ENCODE measurements at regions not wholly inside any gene's neighbourhood (a gene's known extent, or its start where the extent isn't known, plus 50 kb on each side); places are given as distances from the start of the nearest gene placed in this dataset.

- Mint-ChIP-seq H3K27me3 (ENCODE audit: low read depth in 3 of 3) (no peaks in the 10 kb centered on the region), H3K4me1 (no peaks in the 10 kb centered on the region), H3K36me3 (no peaks in the 10 kb centered on the region), H3K9me3 (peaks cover 3 to 28% (median 3%) of the 10 kb centered on the region in 6 donors), H3K27ac (no peak overlapping the region), H3K4me3 (no peak overlapping the region)
- no peak for DNase-seq
Measured at GRCh38 chr4:130141651-130142050, 1045.7 kb downstream of the C4orf33 start.

DNA sequence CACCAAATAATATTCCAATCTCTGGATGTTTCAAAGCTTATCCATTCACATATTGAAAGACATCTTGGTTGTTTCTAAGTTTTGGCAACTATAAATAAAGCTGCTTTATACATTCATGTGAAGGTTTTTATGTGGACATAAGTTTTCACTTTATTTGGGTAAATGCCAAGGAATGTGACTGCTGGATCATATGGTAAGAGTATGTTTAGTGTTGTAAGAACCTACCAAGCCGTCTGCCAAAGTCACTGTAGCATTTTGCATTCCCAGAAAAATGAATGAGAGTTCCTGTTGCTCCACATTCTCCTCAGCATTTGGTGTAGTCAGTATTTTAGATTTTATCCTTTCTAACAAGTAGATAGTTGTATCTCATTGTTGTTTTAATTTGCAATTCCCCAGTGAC, 1047.7 kb downstream of the C4orf33 start:
- no peak for DNase-seq
- H3K27ac Mint-ChIP-seq: no peak overlapping the region
- H3K36me3 Mint-ChIP-seq: no peaks in the 10 kb centered on the region
- H3K9me3 Mint-ChIP-seq: peaks cover 2 to 28% (median 8%) of the 10 kb centered on the region in 6 donors
- H3K4me1 Mint-ChIP-seq: no peaks in the 10 kb centered on the region
- H3K4me3 Mint-ChIP-seq: no peak overlapping the region
- no peaks in the 10 kb centered on the region for H3K27me3 Mint-ChIP-seq (ENCODE audit: low read depth in 3 of 3)

DNA sequence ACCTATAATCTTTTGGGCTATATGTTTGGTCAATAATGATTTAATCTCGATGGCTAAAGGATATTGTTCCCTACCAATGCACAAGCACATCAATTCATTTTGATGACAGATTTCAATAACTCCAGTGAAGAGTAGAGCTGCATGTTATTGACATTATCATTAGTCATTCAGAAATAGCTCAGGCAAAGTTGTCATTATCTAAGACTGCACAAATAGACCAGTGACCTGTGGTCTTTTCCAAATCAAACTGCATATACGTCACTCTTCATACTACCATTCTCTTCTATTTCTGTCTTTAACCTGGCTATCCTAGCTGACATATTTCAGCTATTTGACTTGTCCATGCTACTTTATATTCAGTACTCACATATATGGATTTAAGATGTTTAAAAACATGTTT, 1050.8 kb downstream of the C4orf33 start:
- no peak for DNase-seq
- no peaks in the 10 kb centered on the region for H3K4me1 Mint-ChIP-seq
- peaks cover 5 to 38% (median 14%) of the 10 kb centered on the region in 6 donors for H3K9me3 Mint-ChIP-seq
- H3K36me3 Mint-ChIP-seq: no peaks in the 10 kb centered on the region
- H3K27me3 Mint-ChIP-seq (ENCODE audit: low read depth in 3 of 3): peaks cover 0 to 1% (median 0%) of the 10 kb centered on the region in 3 donors
- no peak overlapping the region for H3K4me3 Mint-ChIP-seq
- H3K27ac Mint-ChIP-seq: no peak overlapping the region

GRCh38 chr4:130147641-130148040, 1051.7 kb downstream of the C4orf33 start:
- Mint-ChIP-seq H3K4me1 (no peaks in the 10 kb centered on the region), H3K9me3 (peaks cover 7 to 33% (median 12%) of the 10 kb centered on the region in 6 donors), H3K4me3 (no peak overlapping the region), H3K27me3 (ENCODE audit: low read depth in 3 of 3) (peaks cover 0 to 1% (median 0%) of the 10 kb centered on the region in 3 donors), H3K36me3 (no peaks in the 10 kb centered on the region), H3K27ac (no peak overlapping the region)
- DNase-seq: no peak

DNA sequence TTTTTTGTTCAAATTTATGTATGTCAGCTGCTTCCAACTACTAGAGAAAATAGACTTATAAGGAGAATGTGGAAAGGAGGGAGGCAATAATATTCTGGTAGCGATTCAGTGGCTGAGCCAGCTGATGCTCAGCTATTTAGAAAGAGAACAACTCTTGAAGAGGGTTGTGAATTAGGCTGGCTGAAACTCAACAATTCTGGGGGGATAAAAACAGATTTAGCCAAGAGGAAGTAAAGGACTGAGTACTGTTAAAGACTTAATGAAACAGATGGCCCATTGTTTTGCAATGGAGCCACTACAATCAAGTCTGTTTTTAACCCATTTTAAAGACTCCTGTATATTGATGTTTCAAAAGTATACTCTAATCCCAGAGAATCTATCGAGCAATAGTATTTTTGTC, 1058.9 kb downstream of the C4orf33 start:
- H3K36me3 Mint-ChIP-seq: peaks cover 0 to 4% (median 0%) of the 10 kb centered on the region in 3 donors
- DNase-seq: no peak
- no peak overlapping the region for H3K27ac Mint-ChIP-seq
- no peaks in the 10 kb centered on the region for H3K27me3 Mint-ChIP-seq (ENCODE audit: low read depth in 3 of 3)
- no peaks in the 10 kb centered on the region for H3K4me1 Mint-ChIP-seq
- H3K4me3 Mint-ChIP-seq: no peak overlapping the region
- peaks cover 4 to 34% (median 20%) of the 10 kb centered on the region in 6 donors for H3K9me3 Mint-ChIP-seq

DNA sequence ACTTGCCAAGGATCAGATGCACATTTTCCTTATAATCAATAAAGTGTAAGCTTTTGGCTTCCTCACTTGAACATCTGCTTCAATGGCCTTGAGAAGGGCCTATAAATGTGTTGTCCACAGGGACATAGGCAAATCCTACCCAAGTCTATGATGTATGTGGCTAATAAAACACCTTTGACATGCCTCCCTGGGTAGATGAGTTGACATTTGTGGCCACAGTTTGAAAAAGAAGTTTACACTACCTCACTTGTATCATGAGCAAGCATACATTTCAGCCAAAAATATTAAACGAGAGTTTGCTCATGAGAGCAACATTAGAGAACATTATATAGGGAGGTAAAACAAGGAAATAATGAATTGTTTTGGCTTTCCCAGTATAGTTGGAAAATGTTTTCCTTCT, 1067.7 kb downstream of the C4orf33 start:
- H3K27ac Mint-ChIP-seq: no peak overlapping the region
- H3K4me1 Mint-ChIP-seq: no peaks in the 10 kb centered on the region
- peaks cover 0 to 2% (median 0%) of the 10 kb centered on the region in 3 donors for H3K27me3 Mint-ChIP-seq (ENCODE audit: low read depth in 3 of 3)
- H3K4me3 Mint-ChIP-seq: no peak overlapping the region
- DNase-seq: no peak
- no peaks in the 10 kb centered on the region for H3K36me3 Mint-ChIP-seq
- H3K9me3 Mint-ChIP-seq: peaks cover 12 to 36% (median 20%) of the 10 kb centered on the region in 6 donors

GRCh38 chr4:130165381-130165780, 1069.4 kb downstream of the C4orf33 start:
- H3K36me3 Mint-ChIP-seq: no peaks in the 10 kb centered on the region
- H3K27me3 Mint-ChIP-seq (ENCODE audit: low read depth in 3 of 3): peaks cover 0 to 2% (median 0%) of the 10 kb centered on the region in 3 donors
- H3K27ac Mint-ChIP-seq: no peak overlapping the region
- peaks cover 4 to 31% (median 16%) of the 10 kb centered on the region in 6 donors for H3K9me3 Mint-ChIP-seq
- no peaks in the 10 kb centered on the region for H3K4me1 Mint-ChIP-seq
- H3K4me3 Mint-ChIP-seq: no peak overlapping the region
- DNase-seq: no peak

GRCh38 chr4:130172156-130172555, 1076.2 kb downstream of the C4orf33 start:
- H3K4me3 Mint-ChIP-seq: no peak overlapping the region

DNA sequence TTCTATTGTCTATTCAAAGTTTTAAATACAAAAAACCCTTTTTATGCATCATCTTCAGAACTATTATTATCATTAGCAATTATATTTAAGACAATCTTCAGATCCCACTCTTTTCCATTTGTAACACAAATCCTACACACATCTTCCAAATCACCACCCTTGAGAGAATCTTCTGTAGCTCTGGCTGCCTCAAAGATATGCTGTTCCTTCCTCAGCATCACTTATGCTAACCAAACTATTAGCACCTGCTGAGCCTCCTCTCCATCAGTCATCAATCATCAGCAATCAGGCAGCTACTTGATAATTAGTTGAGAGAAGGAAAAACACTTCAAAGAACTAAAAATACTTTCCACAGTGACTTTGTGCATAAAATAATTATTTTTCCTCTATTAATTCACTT, 1082.2 kb downstream of the C4orf33 start:
- Mint-ChIP-seq H3K36me3 (no peaks in the 10 kb centered on the region), H3K4me1 (no peaks in the 10 kb centered on the region), H3K9me3 (peaks cover 4 to 13% (median 9%) of the 10 kb centered on the region in 6 donors), H3K27me3 (ENCODE audit: low read depth in 3 of 3) (no peaks in the 10 kb centered on the region), H3K27ac (no peak overlapping the region), H3K4me3 (no peak overlapping the region)
- no peak for DNase-seq

More at GRCh38 chr4:130172156-130172555, 1076.2 kb downstream of the C4orf33 start:
- Mint-ChIP-seq H3K36me3 (no peaks in the 10 kb centered on the region), H3K4me1 (no peaks in the 10 kb centered on the region), H3K9me3 (peaks cover 4 to 21% (median 12%) of the 10 kb centered on the region in 6 donors), H3K27ac (no peak overlapping the region), H3K27me3 (ENCODE audit: low read depth in 3 of 3) (no peaks in the 10 kb centered on the region)
- no peak for DNase-seq

DNA sequence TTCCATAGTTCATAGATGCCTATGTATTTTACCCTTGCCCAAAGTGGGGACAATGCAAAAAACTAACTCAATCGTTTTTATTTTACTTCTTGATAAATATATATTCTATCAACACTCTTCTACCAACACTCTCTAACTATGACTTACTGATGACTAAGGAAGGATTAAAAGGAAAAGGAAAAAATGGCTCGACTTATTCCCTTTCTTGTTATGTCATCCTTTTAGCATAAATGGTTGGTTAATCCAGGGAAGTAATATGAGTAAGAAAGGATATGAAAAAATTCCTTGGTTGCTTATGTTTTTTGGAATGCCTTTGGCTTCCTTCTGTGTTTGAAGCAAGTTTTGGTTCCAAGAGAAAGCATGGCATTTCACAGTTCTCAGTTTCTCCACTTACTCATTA, 1087.1 kb downstream of the C4orf33 start:
- peaks cover 3 to 19% (median 12%) of the 10 kb centered on the region in 6 donors for H3K9me3 Mint-ChIP-seq
- no peaks in the 10 kb centered on the region for H3K36me3 Mint-ChIP-seq
- H3K4me1 Mint-ChIP-seq: no peaks in the 10 kb centered on the region
- no peak overlapping the region for H3K27ac Mint-ChIP-seq
- H3K4me3 Mint-ChIP-seq: no peak overlapping the region
- peaks cover 0 to 1% (median 0%) of the 10 kb centered on the region in 3 donors for H3K27me3 Mint-ChIP-seq (ENCODE audit: low read depth in 3 of 3)
- no peak for DNase-seq

- Mint-ChIP-seq H3K36me3 (no peaks in the 10 kb centered on the region), H3K4me3 (no peak overlapping the region), H3K27ac (no peak overlapping the region), H3K27me3 (ENCODE audit: low read depth in 3 of 3) (peaks cover 0 to 1% (median 0%) of the 10 kb centered on the region in 3 donors), H3K4me1 (no peaks in the 10 kb centered on the region), H3K9me3 (peaks cover 2 to 17% (median 14%) of the 10 kb centered on the region in 6 donors)
- no peak for DNase-seq
Measured at GRCh38 chr4:130183766-130184165, 1087.8 kb downstream of the C4orf33 start.

DNA sequence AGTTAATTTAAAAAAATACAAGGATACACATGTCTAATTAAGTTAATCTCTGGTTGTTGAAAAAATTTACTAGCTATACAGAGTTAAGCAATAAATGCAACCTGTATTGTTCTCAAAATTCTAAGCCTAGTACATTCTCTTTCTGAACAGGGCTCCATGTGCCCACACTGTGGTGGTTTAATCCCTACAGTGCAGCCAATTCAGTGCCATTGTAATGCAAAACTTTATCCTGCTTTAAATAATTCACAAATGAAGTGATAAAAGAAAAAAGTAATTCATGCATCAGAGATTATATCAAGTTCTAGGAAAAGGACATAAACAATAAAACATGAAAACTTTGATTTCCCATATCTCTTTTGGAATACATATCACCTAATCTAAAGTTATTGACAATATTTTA, 1089.2 kb downstream of the C4orf33 start:
- Mint-ChIP-seq H3K27me3 (ENCODE audit: low read depth in 3 of 3) (peaks cover 0 to 1% (median 0%) of the 10 kb centered on the region in 3 donors), H3K4me1 (no peaks in the 10 kb centered on the region), H3K36me3 (no peaks in the 10 kb centered on the region), H3K27ac (no peak overlapping the region), H3K9me3 (peaks cover 0 to 21% (median 13%) of the 10 kb centered on the region in 6 donors), H3K4me3 (no peak overlapping the region)
- no peak for DNase-seq

DNA sequence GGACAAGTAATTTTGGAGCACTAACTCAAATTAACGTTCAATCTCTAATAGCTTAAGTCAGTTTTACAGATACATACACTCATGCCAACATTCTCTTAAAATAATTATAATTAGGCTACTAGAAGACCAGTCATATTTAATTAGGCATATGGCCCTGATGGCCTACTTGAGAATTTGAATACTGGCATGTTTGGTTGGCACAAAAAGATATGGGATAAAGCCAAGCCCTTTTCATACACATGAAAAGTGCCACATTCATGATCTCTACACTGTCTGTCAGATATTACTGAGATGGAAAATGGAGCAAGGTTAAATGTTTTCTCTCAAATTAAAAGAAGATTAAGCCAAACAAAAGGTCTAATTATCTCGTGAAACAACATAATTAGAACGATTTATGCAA, 1091.0 kb downstream of the C4orf33 start:
- Mint-ChIP-seq H3K27ac (no peak overlapping the region), H3K36me3 (no peaks in the 10 kb centered on the region), H3K9me3 (peaks cover 2 to 33% (median 16%) of the 10 kb centered on the region in 6 donors), H3K4me1 (no peaks in the 10 kb centered on the region), H3K27me3 (ENCODE audit: low read depth in 3 of 3) (peaks cover 0 to 1% (median 0%) of the 10 kb centered on the region in 3 donors), H3K4me3 (no peak overlapping the region)
- no peak for DNase-seq

GRCh38 chr4:130187587-130187986, 1091.6 kb downstream of the C4orf33 start:
- peaks cover under 1 to 40% (median 20%) of the 10 kb centered on the region in 6 donors for H3K9me3 Mint-ChIP-seq
- H3K27me3 Mint-ChIP-seq (ENCODE audit: low read depth in 3 of 3): peaks cover 0 to 1% (median 0%) of the 10 kb centered on the region in 3 donors
- no peak for DNase-seq
- no peak overlapping the region for H3K27ac Mint-ChIP-seq
- no peaks in the 10 kb centered on the region for H3K4me1 Mint-ChIP-seq
- H3K4me3 Mint-ChIP-seq: no peak overlapping the region
- H3K36me3 Mint-ChIP-seq: no peaks in the 10 kb centered on the region

GRCh38 chr4:130192787-130193186, 1096.8 kb downstream of the C4orf33 start:
- Mint-ChIP-seq H3K4me3 (no peak overlapping the region), H3K4me1 (no peaks in the 10 kb centered on the region), H3K27ac (no peak overlapping the region), H3K27me3 (ENCODE audit: low read depth in 3 of 3) (peaks cover 0 to 1% (median 0%) of the 10 kb centered on the region in 3 donors), H3K36me3 (no peaks in the 10 kb centered on the region), H3K9me3 (peaks cover 0 to 43% (median 27%) of the 10 kb centered on the region in 6 donors)
- DNase-seq: no peak
